GM23248 (cell line): ENCODE measurements at regions not wholly inside any gene's neighbourhood (a gene's known extent, or its start where the extent isn't known, plus 50 kb on each side); places are given as distances from the start of the nearest gene placed in this dataset.

Experiments used
- DNase-seq: peaks from one replicate; pipeline ENCODE4 v3.0.0-alpha.2; 2015
- H2AFZ ChIP-seq: fragments of 200-600 bp; sonication (generic); 2 replicates; pipeline ENCODE4 v1.6.1; 2016; ENCODE audit warnings: antibody characterized with exemption
- H3F3A ChIP-seq: fragments of 200-600 bp; sonication (generic); 2 replicates; pipeline ENCODE4 v1.6.1; 2016; ENCODE audit warnings: mild to moderate bottlenecking, antibody characterized with exemption, mixed run types; ENCODE audit not compliant: insufficient read depth
- H3K27ac ChIP-seq: fragments of 200-600 bp; sonication (generic); 2 replicates; pipeline ENCODE4 v1.5.1; 2016; ENCODE audit warnings: mild to moderate bottlenecking
- H3K27me3 ChIP-seq: fragments of 200-600 bp; sonication (generic); replicated peaks from 2 replicates; pipeline ENCODE4 v1.6.1; 2016; ENCODE audit warnings: mild to moderate bottlenecking; ENCODE audit not compliant: insufficient read depth
- H3K36me3 ChIP-seq: fragments of 200-600 bp; sonication (generic); 2 replicates; pipeline ENCODE4 v1.6.1; 2016; ENCODE audit warnings: low read depth, mild to moderate bottlenecking
- H3K4me1 ChIP-seq: fragments of 200-600 bp; sonication (generic); 2 replicates; pipeline ENCODE4 v1.6.1; 2016; ENCODE audit warnings: mild to moderate bottlenecking; ENCODE audit not compliant: insufficient read depth
- H3K4me2 ChIP-seq: fragments of 200-600 bp; sonication (generic); one replicate; pipeline ENCODE4 v1.6.1; 2016; ENCODE audit warnings: mild to moderate bottlenecking; ENCODE audit not compliant: unreplicated experiment
- H3K4me3 ChIP-seq: fragments of 200-600 bp; sonication (generic); 2 replicates; pipeline ENCODE4 v1.5.1; 2016; ENCODE audit warnings: mild to moderate bottlenecking
- H3K79me2 ChIP-seq: fragments of 200-600 bp; sonication (generic); 2 replicates; pipeline ENCODE4 v1.6.1; 2016; ENCODE audit warnings: mild to moderate bottlenecking; ENCODE audit not compliant: insufficient read depth
- H3K9ac ChIP-seq: fragments of 200-600 bp; sonication (generic); 2 replicates; pipeline ENCODE4 v1.6.1; 2016; ENCODE audit warnings: mild to moderate bottlenecking
- H3K9me2 ChIP-seq: fragments of 200-600 bp; sonication (generic); 2 replicates; pipeline ENCODE4 v1.6.1; 2016; ENCODE audit warnings: mixed run types, mild to moderate bottlenecking, moderate library complexity; ENCODE audit not compliant: insufficient read depth
- H3K9me3 ChIP-seq: fragments of 200-600 bp; sonication (generic); one replicate; pipeline ENCODE4 v1.6.1; 2017; ENCODE audit warnings: low read depth
- H4K20me1 ChIP-seq: fragments of 200-600 bp; sonication (generic); 2 replicates; pipeline ENCODE4 v1.6.0; 2016; ENCODE audit not compliant: insufficient read depth
- EZH2 ChIP-seq: fragments of 200-600 bp; sonication (generic); IDR thresholded peaks from 2 replicates; pipeline ENCODE4 v1.6.1; 2018; ENCODE audit warnings: antibody characterized with exemption, mild to moderate bottlenecking; ENCODE audit not compliant: insufficient read depth, poor library complexity, severe bottlenecking
- EZH2phosphoT487 ChIP-seq: fragments of 200-600 bp; sonication (generic); IDR thresholded peaks from 2 replicates; pipeline ENCODE4 v1.6.1; 2018; ENCODE audit warnings: antibody characterized with exemption, moderate library complexity, mild to moderate bottlenecking, low read depth; ENCODE audit not compliant: insufficient read depth
- WGBS, 2 experiments: methylation state at CpG; one replicate each; pipeline ENCODE4 v1.1.6; 2015 to 2017; ENCODE audit warnings: low lambda C conversion rate in 2 of 2, low coverage in 1 of 2; ENCODE audit errors: missing lambda C conversion rate in 2 of 2; 5-methylcytosine and 5-hydroxymethylcytosine counted together
- in situ Hi-C: fragments of 300-500 bp; cut with MboI; formaldehyde crosslinking; loops from 2 replicates; pipeline ENCODE4 v1.15.0; 2020

GRCh38 chrX:113986427-113986826 lies 597.5 kb upstream of the HTR2C start:
- H3K4me3 ChIP-seq = no peak overlapping the region
- no peak overlapping the region for H3K4me2 ChIP-seq
- no peaks in the 10 kb centered on the region for H3K79me2 ChIP-seq
- H4K20me1 ChIP-seq = no peaks in the 10 kb centered on the region
- no peaks in the 10 kb centered on the region for H3F3A ChIP-seq
- 17 to 53% methylated on average over 1 of the region's 1 CpG for WGBS, 2 experiments
- no peak for TF ChIP-seq EZH2phosphoT487
- no peak for TF ChIP-seq EZH2
- H3K27ac ChIP-seq = no peak overlapping the region
- in situ Hi-C loops = no loop called here
- DNase-seq = no peak
- H3K9me2 ChIP-seq = no peaks in the 10 kb centered on the region
- H3K9me3 ChIP-seq = no peaks in the 10 kb centered on the region
- H3K27me3 ChIP-seq = no peaks in the 10 kb centered on the region
- no peaks in the 10 kb centered on the region for H3K4me1 ChIP-seq
- H3K9ac ChIP-seq = no peak overlapping the region
- no peaks in the 10 kb centered on the region for H3K36me3 ChIP-seq
- no peak overlapping the region for H2AFZ ChIP-seq

- Histone ChIP-seq H3K79me2 (no peaks in the 10 kb centered on the region), H3K9me2 (no peaks in the 10 kb centered on the region), H3F3A (no peaks in the 10 kb centered on the region), H3K4me3 (no peak overlapping the region), H3K4me1 (no peaks in the 10 kb centered on the region), H3K36me3 (no peaks in the 10 kb centered on the region), H3K9me3 (no peaks in the 10 kb centered on the region), H4K20me1 (no peaks in the 10 kb centered on the region), H2AFZ (no peak overlapping the region), H3K27ac (no peak overlapping the region), H3K27me3 (no peaks in the 10 kb centered on the region), H3K9ac (no peak overlapping the region), H3K4me2 (no peak overlapping the region)
- DNase-seq = no peak
- TF ChIP-seq EZH2 (no peak), EZH2phosphoT487 (no peak)
- in situ Hi-C loops = no loop called here
- WGBS, 2 experiments = 4 to 11% methylated on average over 3 to 4 of the region's 4 CpGs
Measured at GRCh38 chrX:113982766-113983165, 601.1 kb upstream of the HTR2C start.

GRCh38 chrX:113980953-113981352 lies 602.9 kb upstream of the HTR2C start:
- 3 to 8% methylated on average over 2 of the region's 2 CpGs for WGBS, 2 experiments
- no peak for DNase-seq

DNA sequence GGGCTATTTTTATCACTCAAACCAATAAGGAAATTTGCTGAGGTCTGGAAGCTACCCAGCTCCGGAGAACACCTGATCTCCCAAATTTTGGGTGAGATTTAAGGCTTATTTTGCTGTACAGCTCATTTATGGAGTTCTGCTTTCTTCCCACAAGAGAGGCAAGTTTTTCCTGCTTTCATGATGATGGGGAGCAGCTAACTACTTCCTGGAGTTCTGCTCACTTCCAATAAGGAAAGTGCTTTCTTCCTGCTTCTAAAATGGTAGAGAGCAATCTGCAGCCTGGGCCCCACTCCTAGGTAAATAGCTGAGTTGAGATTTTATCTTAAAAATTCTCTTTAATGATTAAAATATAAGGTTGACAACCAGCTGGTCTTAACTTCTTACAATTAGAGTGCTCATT lies 606.0 kb upstream of the HTR2C start:
- Histone ChIP-seq H3F3A (no peaks in the 10 kb centered on the region), H3K36me3 (no peaks in the 10 kb centered on the region), H3K9me2 (no peaks in the 10 kb centered on the region), H3K79me2 (no peaks in the 10 kb centered on the region), H2AFZ (no peak overlapping the region), H3K27ac (no peak overlapping the region), H4K20me1 (no peaks in the 10 kb centered on the region), H3K4me2 (no peak overlapping the region), H3K27me3 (no peaks in the 10 kb centered on the region), H3K4me1 (no peaks in the 10 kb centered on the region), H3K9ac (no peak overlapping the region), H3K9me3 (no peaks in the 10 kb centered on the region), H3K4me3 (no peak overlapping the region)
- in situ Hi-C loops = no loop called here
- no peak for DNase-seq
- WGBS, 2 experiments = 8 to 10% methylated on average over 1 of the region's 1 CpG
- TF ChIP-seq EZH2phosphoT487 = no peak
- no peak for TF ChIP-seq EZH2

More at GRCh38 chrX:113980953-113981352, 602.9 kb upstream of the HTR2C start:
- H3K27ac ChIP-seq = no peak overlapping the region
- H3K9me3 ChIP-seq = no peaks in the 10 kb centered on the region
- in situ Hi-C loops = no loop called here
- no peaks in the 10 kb centered on the region for H3K9me2 ChIP-seq
- no peaks in the 10 kb centered on the region for H3K36me3 ChIP-seq
- no peaks in the 10 kb centered on the region for H3K79me2 ChIP-seq
- no peaks in the 10 kb centered on the region for H3K4me1 ChIP-seq
- no peak overlapping the region for H2AFZ ChIP-seq
- no peak overlapping the region for H3K4me3 ChIP-seq
- H3K4me2 ChIP-seq = no peak overlapping the region
- no peak overlapping the region for H3K9ac ChIP-seq
- H4K20me1 ChIP-seq = no peaks in the 10 kb centered on the region
- H3K27me3 ChIP-seq = no peaks in the 10 kb centered on the region
- TF ChIP-seq EZH2 = no peak
- no peak for TF ChIP-seq EZH2phosphoT487
- H3F3A ChIP-seq = no peaks in the 10 kb centered on the region

- in situ Hi-C loops = no loop called here
- TF ChIP-seq EZH2 (no peak), EZH2phosphoT487 (no peak)
- WGBS, 2 experiments = 15 to 18% methylated on average over 2 of the region's 2 CpGs
Measured at GRCh38 chrX:113975441-113975840, 608.4 kb upstream of the HTR2C start.

More at GRCh38 chrX:113975441-113975840, 608.4 kb upstream of the HTR2C start:
- Histone ChIP-seq H3K4me2 (no peak overlapping the region), H3K27me3 (no peaks in the 10 kb centered on the region), H3K27ac (no peak overlapping the region), H3K36me3 (no peaks in the 10 kb centered on the region), H3K4me1 (no peaks in the 10 kb centered on the region), H3K4me3 (no peak overlapping the region), H4K20me1 (no peaks in the 10 kb centered on the region), H3K79me2 (no peaks in the 10 kb centered on the region), H3K9ac (no peak overlapping the region), H3K9me2 (no peaks in the 10 kb centered on the region), H3F3A (no peaks in the 10 kb centered on the region), H3K9me3 (no peaks in the 10 kb centered on the region), H2AFZ (no peak overlapping the region)
- DNase-seq = no peak
